Neural cell (in vitro differentiated cells): ENCODE measurements at regions not wholly inside any gene's neighbourhood (a gene's known extent, or its start where the extent isn't known, plus 50 kb on each side); places are given as distances from the start of the nearest gene placed in this dataset.
A peak's percentile ranks its signal among the peaks of the same experiment; 100 is the strongest.

Source experiments
- H2AFZ ChIP-seq: fragments of 200-600, 300-800 bp; sonication (generic), shearing (Covaris generic); 2 replicates; pipeline ENCODE4 v1.6.0; 2014; ENCODE audit warnings: low read depth, mild to moderate bottlenecking, antibody characterized with exemption, low read length, moderate library complexity
- H3F3A ChIP-seq: fragments of 200-600 bp; shearing (Covaris generic); 2 replicates; pipeline ENCODE4 v1.6.1; 2016; ENCODE audit warnings: mild to moderate bottlenecking, moderate library complexity, mixed read lengths, antibody characterized with exemption, low read length; ENCODE audit not compliant: insufficient read depth, poor library complexity, severe bottlenecking
- H3K27ac ChIP-seq: fragments of 200-600, 300-800 bp; sonication (generic), shearing (Covaris generic); 2 replicates; pipeline ENCODE4 v1.5.1; 2014; ENCODE audit warnings: mild to moderate bottlenecking, low read length, moderate library complexity
- H3K27me3 ChIP-seq: fragments of 300-800, 200-600 bp; sonication (generic), shearing (Covaris generic); 2 replicates; pipeline ENCODE4 v1.6.0; 2014; ENCODE audit warnings: mild to moderate bottlenecking, low read depth, low read length, moderate library complexity; ENCODE audit not compliant: insufficient read depth
- H3K36me3 ChIP-seq: fragments of 300-800, 200-600 bp; sonication (generic), shearing (Covaris generic); 2 replicates; pipeline ENCODE4 v1.5.1; 2014; ENCODE audit warnings: mild to moderate bottlenecking, antibody characterized with exemption, low read length, moderate library complexity; ENCODE audit not compliant: insufficient read depth
- H3K4me2 ChIP-seq: fragments of 300-800, 200-600 bp; sonication (generic), shearing (Covaris generic); 2 replicates; pipeline ENCODE4 v1.6.0; 2014; ENCODE audit warnings: mild to moderate bottlenecking, low read length
- H3K4me3 ChIP-seq: fragments of 300-800, 200-600 bp; sonication (generic), shearing (Covaris generic); 2 replicates; pipeline ENCODE4 v1.5.1; 2014; ENCODE audit warnings: mild to moderate bottlenecking, low read length, moderate library complexity
- H3K79me2 ChIP-seq: fragments of 200-600 bp; shearing (Covaris generic); replicated peaks from 2 replicates; pipeline ENCODE4 v1.6.0; 2014; ENCODE audit warnings: mild to moderate bottlenecking, low read length, moderate library complexity; ENCODE audit not compliant: insufficient read depth
- H3K9ac ChIP-seq: fragments of 300-800, 200-600 bp; sonication (generic), shearing (Covaris generic); 2 replicates; pipeline ENCODE4 v1.6.1; 2016; ENCODE audit warnings: mild to moderate bottlenecking, low read length, mixed read lengths
- H3K9me2 ChIP-seq: fragments of 200-600 bp; shearing (Covaris generic); 2 replicates; pipeline ENCODE4 v1.6.1; 2016; ENCODE audit warnings: mild to moderate bottlenecking, low read length, mixed read lengths; ENCODE audit not compliant: insufficient read depth
- H3K9me3 ChIP-seq: fragments of 200-600, 300-800 bp; sonication (generic), shearing (Covaris generic); 2 replicates; pipeline ENCODE4 v1.6.1; 2016; ENCODE audit warnings: mild to moderate bottlenecking, mixed run types, low read length, moderate library complexity, mixed read lengths
- H4K20me1 ChIP-seq: fragments of 200-600 bp; shearing (Covaris generic); 2 replicates; pipeline ENCODE4 v1.6.1; 2016; ENCODE audit warnings: mild to moderate bottlenecking, mixed run types; ENCODE audit not compliant: insufficient read depth
- CTCF ChIP-seq: fragments of 450-650 bp; IDR thresholded peaks from 2 replicates; pipeline ENCODE4 v1.5.1; 2014; ENCODE audit warnings: antibody characterized with exemption, mild to moderate bottlenecking, moderate library complexity; ENCODE audit not compliant: poor library complexity, severe bottlenecking
- EP300 ChIP-seq: fragments of 450-650 bp; conservative IDR thresholded peaks from 2 replicates; pipeline ENCODE4 v1.6.1; 2014; ENCODE audit warnings: antibody characterized with exemption, mild to moderate bottlenecking, moderate library complexity; ENCODE audit not compliant: poor library complexity, severe bottlenecking
- MXI1 ChIP-seq: fragments of 450-650 bp; conservative IDR thresholded peaks from 2 replicates; pipeline ENCODE4 v1.6.1; 2014; ENCODE audit warnings: antibody characterized with exemption, mild to moderate bottlenecking; ENCODE audit not compliant: poor library complexity, severe bottlenecking
- POLR2AphosphoS5 ChIP-seq: IDR thresholded peaks from 2 replicates; pipeline ENCODE4 v1.6.1; 2012
- RAD21 ChIP-seq: fragments of 450-650 bp; conservative IDR thresholded peaks from 2 replicates; pipeline ENCODE4 v1.6.1; 2014; ENCODE audit warnings: antibody characterized with exemption, mild to moderate bottlenecking, moderate library complexity
- REST ChIP-seq: IDR thresholded peaks from 2 replicates; pipeline ENCODE4 v1.6.1; 2012; ENCODE audit warnings: borderline replicate concordance
- SMC3 ChIP-seq: fragments of 450-650 bp; conservative IDR thresholded peaks from 2 replicates; pipeline ENCODE4 v1.6.1; 2014; ENCODE audit warnings: antibody characterized with exemption, mild to moderate bottlenecking, moderate library complexity; ENCODE audit not compliant: poor library complexity
- TAF1 ChIP-seq: IDR thresholded peaks from 2 replicates; pipeline ENCODE4 v1.6.1; 2012; ENCODE audit warnings: low read depth

GRCh38 chr2:211055438-211055837 is 499.0 kb downstream of the CPS1 start:
- H3K27me3 ChIP-seq = no peaks in the 10 kb centered on the region
- TF ChIP-seq CTCF (peak; percentile 25), TAF1 (no peak)
- H3K79me2 ChIP-seq = no peaks in the 10 kb centered on the region
- H3K4me2 ChIP-seq = no peak overlapping the region
- no peaks in the 10 kb centered on the region for H3K36me3 ChIP-seq
- no peaks in the 10 kb centered on the region for H3K9me2 ChIP-seq
- H3K9me3 ChIP-seq = no peaks in the 10 kb centered on the region
- H3K9ac ChIP-seq = no peak overlapping the region
- no peaks in the 10 kb centered on the region for H4K20me1 ChIP-seq
- no peak overlapping the region for H3K4me3 ChIP-seq
- no peak overlapping the region for H3K27ac ChIP-seq
- H3F3A ChIP-seq = no peaks in the 10 kb centered on the region
- no peak overlapping the region for H2AFZ ChIP-seq

- H3K9me3 ChIP-seq = no peaks in the 10 kb centered on the region
- H3K4me3 ChIP-seq = no peak overlapping the region
- H3F3A ChIP-seq = no peaks in the 10 kb centered on the region
- no peak overlapping the region for H3K9ac ChIP-seq
- no peaks in the 10 kb centered on the region for H3K36me3 ChIP-seq
- TF ChIP-seq REST = no peak
- no peak for TF ChIP-seq POLR2AphosphoS5
- no peak for TF ChIP-seq TAF1
- no peak for TF ChIP-seq SMC3
- no peak for TF ChIP-seq EP300
- TF ChIP-seq CTCF = no peak
- TF ChIP-seq RAD21 = no peak
- TF ChIP-seq MXI1 = no peak
- H3K9me2 ChIP-seq = no peaks in the 10 kb centered on the region
- no peaks in the 10 kb centered on the region for H4K20me1 ChIP-seq
- peak overlapping the region; percentile 6 for H3K27ac ChIP-seq
- no peak overlapping the region for H2AFZ ChIP-seq
- H3K4me2 ChIP-seq = peak overlapping the region; percentile 13
- H3K27me3 ChIP-seq = no peaks in the 10 kb centered on the region
- no peaks in the 10 kb centered on the region for H3K79me2 ChIP-seq
Measured at GRCh38 chr2:211061612-211062296, 505.4 kb downstream of the CPS1 start.
